ENCODE measurements at regions not wholly inside any gene's neighbourhood (a gene's known extent, or its start where the extent isn't known, plus 50 kb on each side); places are given as distances from the start of the nearest gene placed in this dataset.

GRCh38 chr13:94956417-94957110, 244.2 kb upstream of the SOX21 start:
- no peak for TF ChIP-seq CTCF (IDR thresholded peaks at IDR 0.05)
- no peak for TF ChIP-seq POLR2A (IDR thresholded peaks at IDR 0.05)

Data from testis (tissue), 2 donors.